Stimulated activated CD4-positive, alpha-beta T cell treated with anti-CD3 and anti-CD28 coated beads, Interleukin-4, amount 100 ng/mL, for 48 hours (primary cell): ENCODE measurements at regions not wholly inside any gene's neighbourhood (a gene's known extent, or its start where the extent isn't known, plus 50 kb on each side); places are given as distances from the start of the nearest gene placed in this dataset.

Experiments used
- DNase-seq, 2 donors: peaks; one replicate each; pipeline ENCODE4 v3.0.0-alpha.2; 2020; ENCODE audit warnings: low read depth in 2 of 2

DNA sequence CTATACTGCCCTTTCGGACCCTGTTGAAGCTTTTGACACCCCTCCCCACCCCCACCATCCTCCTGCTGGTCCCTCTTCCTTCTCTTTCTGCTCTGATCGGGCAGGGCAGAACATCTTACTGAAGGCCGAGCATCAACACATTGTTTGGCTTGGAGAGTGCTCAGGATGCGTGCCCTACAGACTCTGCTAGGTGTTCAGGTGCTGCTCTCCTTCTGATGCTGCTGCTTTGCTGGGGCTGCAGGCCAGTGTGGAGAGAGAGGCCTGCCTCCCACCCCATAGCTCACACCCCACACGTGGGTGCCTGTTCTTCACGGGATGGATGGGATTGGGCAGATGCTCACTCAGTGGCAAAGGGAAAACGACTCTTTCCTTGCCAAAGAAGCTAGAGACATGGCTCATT is 89.8 kb upstream of the ONECUT1 start:
- no peak for DNase-seq

DNA sequence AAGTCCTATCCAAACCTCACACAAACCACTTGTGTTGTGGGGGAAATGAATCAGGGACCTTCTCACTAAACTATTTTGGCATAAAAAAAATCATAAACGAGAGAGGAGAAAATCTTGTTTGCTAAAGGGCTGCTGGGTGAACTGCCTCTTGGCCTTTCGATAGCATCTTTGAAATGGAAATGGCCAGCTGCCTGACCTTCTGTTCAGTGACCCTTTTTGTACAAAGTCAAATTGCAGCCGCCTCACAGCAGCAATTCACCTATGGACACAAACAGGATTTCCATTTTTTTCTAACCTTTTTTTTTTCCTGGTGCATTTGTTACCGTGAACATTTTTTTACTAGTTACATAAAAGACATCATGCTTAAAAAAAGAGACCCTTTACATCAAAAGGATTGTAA is 89.0 kb upstream of the ONECUT1 start:
- no peak for DNase-seq

DNA sequence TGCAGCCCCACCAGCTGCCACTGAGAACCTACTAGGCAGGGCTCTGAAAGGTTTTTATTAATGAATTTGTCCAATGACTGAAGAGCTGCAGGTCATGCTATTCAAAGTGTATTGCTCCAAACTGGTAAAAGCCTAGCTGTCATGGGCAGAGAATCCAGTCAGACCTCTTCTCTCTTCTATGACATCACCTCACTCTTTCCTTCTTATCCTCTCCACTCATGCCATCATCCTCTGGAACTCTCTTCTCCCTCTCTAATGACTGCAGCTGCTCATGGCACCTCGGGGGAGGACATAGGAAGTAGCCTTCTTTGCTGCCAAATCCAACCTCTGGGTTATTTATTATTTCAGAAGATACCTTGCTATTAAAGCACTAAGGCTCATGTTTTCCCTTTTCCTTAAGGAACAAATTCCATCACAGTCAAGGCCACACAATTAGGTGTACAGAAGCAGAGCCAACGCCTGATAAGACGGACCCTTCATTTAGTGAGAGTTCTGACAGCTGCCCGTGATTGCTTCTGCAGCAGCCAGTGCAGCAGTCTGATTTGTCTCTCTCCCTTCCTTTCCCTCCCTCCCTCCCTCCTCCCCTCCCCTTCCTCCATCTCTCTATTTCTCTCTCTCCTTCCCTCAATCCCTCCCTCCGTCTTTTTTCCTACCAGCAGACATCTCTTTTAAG is 87.0 kb upstream of the ONECUT1 start:
- no peak for DNase-seq

DNA sequence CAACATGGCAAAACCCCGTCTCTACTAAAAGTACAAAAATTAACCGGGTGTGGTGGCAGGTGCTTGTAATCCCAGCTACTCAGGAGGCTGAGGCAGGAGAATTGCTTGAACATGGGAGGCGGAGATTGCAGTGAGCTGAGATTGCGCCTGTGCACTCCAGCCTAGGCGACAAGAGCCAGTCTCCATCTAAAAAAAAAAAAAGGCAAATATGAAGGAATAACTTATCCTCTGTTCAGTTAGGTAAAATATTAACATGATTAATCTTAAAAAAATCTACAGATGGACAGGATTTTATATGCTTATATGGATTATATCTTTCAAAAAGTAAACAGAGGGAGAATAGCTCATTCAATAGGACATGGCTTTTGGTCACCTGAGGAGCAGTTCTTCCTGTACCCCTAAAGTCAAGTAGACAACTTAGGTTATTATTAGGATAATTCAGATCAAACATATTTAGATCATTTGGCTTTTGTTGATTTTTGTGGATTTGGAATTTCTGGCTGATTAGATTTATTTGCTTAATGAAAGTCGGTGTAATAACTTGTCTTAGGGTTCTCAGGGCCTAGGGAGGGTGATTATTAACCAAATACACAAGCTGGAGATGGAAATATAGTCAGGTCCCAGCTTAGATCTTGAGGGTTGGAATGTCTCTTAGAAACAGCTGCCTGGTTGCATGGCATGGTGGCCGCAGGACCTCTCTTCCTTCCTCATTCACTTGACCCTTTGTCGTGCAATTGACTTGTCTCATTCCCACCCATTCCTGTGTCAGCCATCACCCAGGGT is 82.1 kb upstream of the ONECUT1 start:
- DNase-seq = no peak

DNA sequence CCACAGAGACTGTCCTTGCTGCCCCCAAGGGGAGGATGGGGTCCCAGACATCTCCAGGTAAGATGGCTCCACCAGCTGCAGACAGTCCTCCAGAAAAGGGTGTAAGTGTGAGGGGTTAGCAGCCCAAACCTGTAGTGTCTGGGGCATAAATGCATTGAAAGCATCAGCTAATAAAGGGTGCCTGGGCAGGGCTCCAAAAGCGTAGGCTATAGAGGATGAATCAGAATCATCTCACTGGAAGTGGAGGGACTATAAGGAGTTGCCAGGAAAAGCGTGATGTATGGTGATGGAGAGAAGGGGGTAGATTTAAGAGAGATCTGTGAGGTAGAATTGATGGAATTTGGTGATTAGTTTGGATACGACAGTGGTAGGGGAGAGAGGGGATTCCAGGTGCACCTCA is 79.9 kb upstream of the ONECUT1 start:
- no peak for DNase-seq

DNA sequence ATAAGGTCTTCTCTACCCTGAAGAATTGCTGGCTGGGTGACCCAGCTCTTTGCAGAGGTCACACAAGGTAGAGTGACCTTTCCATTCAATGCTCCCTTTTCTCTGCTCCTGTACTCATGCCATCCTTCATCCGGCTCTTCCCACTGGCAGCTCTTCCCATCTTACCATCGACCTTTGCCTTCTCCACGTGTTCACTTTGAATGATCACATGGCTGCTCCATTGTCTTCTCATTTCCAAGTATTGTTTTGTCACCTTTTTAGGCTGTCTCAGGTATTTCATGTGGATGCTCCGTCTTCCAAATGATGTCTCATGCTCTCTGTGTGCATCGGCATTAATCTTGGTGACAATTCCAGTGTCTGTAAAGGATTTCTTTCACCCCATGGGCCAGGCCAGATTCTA is 76.6 kb upstream of the ONECUT1 start:
- no peak for DNase-seq

DNA sequence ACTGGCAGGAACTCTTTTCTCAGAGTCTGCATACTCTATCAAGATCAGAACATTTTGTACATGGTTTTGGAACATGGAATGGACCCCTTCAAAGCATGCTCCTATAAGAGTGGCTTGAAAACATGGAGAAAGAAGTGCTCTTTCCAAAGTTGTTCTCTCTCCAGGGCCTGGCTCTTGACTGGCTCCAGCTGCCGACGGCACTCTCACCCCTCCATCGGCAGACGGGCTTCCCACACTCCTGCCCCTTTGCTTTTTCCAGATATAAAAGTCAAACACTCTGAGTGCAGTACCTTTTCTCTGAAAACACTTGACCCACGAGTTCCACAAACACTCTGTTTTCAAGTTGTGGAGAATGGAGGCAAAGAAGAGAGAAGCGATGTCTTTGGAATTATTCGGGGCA is 72.5 kb upstream of the ONECUT1 start:
- DNase-seq = no peak

DNA sequence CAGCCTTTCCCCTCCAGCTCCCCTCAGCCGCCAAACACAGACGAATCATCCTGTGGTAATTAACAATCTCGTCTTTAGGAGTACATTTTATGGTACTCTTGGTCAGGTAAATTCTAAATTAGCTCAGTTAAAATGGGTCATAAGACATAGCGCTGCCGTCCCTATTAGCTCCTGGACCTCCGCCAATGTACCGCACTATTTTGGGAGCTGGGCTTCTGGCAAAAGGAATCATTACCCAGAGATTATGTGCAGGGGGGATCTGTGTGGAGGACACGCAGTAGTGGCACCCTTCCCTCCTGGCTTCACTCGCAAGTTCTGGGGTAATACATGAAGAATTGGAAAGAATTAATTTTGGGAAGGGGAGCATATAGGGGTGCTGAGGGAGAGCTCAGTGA is 68.6 kb upstream of the ONECUT1 start:
- DNase-seq = no peak

DNA sequence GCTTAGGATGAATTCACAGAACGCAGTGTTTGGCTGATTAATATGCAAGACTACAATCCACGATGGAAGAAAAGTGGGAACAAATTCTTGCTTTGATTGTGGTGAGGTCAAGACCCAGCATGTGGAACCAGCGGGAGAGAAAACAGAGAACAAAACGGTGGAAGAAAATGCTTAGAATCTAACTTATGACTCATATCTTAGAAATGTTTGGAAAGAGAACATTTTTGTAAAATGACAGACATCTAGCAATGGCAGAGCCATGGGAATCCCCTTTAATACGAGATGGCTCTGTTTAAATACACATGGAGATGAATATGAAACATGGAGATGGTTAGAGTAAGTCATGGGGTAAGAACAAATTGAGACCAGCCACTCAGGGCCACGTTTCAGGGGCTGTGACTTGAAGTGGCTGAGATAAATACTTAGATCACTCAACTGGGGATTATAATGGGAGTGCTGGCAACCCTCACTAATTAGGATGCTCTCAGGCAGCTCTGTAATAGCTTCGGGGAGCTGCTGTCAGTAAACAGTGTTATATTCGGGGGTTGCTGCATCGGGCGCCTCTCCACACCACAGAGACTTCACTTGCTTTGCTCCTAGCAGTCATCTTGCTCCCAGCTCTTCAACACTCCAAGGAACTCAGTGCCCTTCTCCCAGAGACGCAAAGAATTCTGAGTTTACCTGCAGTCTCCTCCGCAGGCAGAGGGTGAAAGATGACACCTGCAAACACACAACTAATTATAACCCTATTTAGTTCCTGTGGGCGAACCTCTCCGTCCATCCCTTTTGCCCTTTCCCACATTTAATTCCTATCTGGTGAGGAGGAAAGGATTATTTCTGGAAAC is 68.0 kb upstream of the ONECUT1 start:
- no peak for DNase-seq

DNA sequence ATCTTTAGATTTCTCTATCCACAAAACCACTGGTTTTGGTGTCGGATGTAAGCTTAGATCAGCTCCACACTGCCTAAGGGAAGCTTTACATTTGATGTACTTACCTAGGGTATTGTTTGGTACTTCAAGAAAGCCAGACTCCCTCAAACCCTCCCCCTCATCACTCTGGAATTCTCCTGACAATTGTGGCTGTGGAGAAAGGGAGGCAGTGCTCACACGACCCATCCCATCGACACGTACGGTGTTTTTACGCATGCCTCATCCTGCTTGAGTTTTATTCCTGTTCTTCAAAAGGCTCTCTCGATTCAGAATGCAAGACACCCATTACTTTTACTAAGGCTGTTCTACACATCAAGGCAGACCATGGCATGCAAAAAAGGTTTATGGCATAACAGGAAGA is 67.3 kb upstream of the ONECUT1 start:
- no peak for DNase-seq

DNA sequence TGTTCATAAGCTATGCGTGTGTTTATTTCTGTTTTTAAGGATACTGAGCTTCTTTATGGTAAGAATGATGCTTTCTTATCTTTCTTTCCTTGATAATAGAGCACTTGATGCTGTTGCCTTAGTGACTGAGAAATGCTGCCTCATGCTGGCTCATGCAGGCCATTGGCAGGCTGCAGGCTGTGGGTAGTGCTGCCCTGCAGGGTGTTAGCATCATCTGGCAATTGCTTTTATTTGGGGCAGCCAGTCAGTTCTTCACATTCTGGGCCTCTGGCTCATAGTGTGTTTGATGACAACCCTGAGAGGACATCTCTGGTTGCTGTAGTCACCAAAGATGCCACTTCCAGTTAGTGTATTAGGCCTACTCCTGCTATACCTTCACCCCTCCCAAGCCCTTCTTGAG is 66.2 kb upstream of the ONECUT1 start:
- DNase-seq = no peak

DNA sequence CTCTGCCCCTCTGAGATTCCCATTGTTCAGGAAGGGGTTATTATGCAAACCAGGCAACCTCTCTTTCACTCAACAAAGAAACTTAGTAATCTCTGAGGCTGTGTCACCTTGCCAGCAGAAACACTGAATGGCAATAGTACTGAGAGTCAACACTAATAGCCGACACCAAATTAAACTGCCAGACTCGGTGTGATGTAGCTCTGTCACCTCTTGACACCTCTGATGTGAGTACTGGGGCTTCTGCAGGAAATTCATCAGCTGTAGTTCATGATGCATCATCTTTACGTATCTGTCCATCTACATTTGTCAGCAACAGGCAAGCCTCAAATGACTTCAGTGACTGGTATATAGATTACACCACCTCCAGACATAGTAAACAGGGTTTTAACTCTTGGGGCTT is 65.0 kb upstream of the ONECUT1 start:
- no peak for DNase-seq

DNA sequence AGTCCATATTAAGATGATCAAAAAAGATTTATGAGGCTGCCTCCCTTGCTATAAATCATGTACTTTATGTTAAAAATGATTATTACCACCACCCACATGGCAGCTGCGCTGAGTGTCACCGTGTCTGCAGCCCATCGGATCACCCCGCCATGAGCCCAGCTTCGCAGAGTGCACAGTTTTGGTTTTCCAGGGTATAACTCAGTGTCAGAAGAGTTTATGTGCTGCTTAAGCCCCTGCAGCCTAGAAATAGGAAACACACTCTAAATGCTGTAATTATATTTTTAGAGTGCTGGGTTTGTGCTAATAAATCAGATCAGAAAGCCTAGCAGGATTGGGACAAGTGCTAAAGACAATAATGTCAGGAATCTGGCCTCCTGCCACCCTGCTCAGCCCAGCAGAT is 54.7 kb upstream of the ONECUT1 start:
- DNase-seq = no peak
